Muscle layer of colon (tissue), 2 donors: ENCODE measurements at regions not wholly inside any gene's neighbourhood (a gene's known extent, or its start where the extent isn't known, plus 50 kb on each side); places are given as distances from the start of the nearest gene placed in this dataset.

Source experiments
- H3K27ac ChIP-seq: one replicate; pipeline ENCODE4 v1.7.0; 2013; ENCODE audit warnings: low read depth, mild to moderate bottlenecking, low read length, moderate library complexity
- H3K27me3 ChIP-seq, 2 donors: one replicate each; pipeline ENCODE4 v1.7.0; 2013; ENCODE audit warnings: low read length in 2 of 2, mild to moderate bottlenecking in 2 of 2; ENCODE audit not compliant: insufficient read depth in 2 of 2, control insufficient read depth in 1 of 2
- H3K36me3 ChIP-seq: one replicate; pipeline ENCODE4 v1.7.0; 2013; ENCODE audit warnings: mild to moderate bottlenecking, low read length; ENCODE audit not compliant: insufficient read depth
- H3K4me1 ChIP-seq: one replicate; pipeline ENCODE4 v1.7.0; 2013; ENCODE audit warnings: mild to moderate bottlenecking, low read length; ENCODE audit not compliant: insufficient read depth
- H3K4me3 ChIP-seq, 2 donors: one replicate each; pipeline ENCODE4 v1.7.0; 2013; ENCODE audit warnings: low read length in 2 of 2, low read depth in 1 of 2, mild to moderate bottlenecking in 1 of 2, moderate library complexity in 1 of 2
- H3K9ac ChIP-seq: one replicate; pipeline ENCODE4 v1.7.0; 2013; ENCODE audit warnings: low read length
- H3K9me3 ChIP-seq: one replicate; pipeline ENCODE4 v1.7.0; 2013; ENCODE audit warnings: mild to moderate bottlenecking, low read length
- donor health status: abdominal sarcoma.
- donor health status: Adenocarcinoma of cecum.

GRCh38 chr6:14271789-14272736, 154.5 kb downstream of the CD83 start:
- no peak overlapping the region for H3K27ac ChIP-seq
- no peaks in the 10 kb centered on the region for H3K27me3 ChIP-seq

GRCh38 chr6:14272737-14273085, 155.1 kb downstream of the CD83 start:
- Histone ChIP-seq H3K4me3 (no peak overlapping the region), H3K27ac (no peak overlapping the region), H3K27me3 (no peaks in the 10 kb centered on the region), H3K36me3 (no peaks in the 10 kb centered on the region), H3K9me3 (no peaks in the 10 kb centered on the region), H3K4me1 (peaks cover 18% of the 10 kb centered on the region), H3K9ac (no peak overlapping the region)

More at GRCh38 chr6:14271789-14272736, 154.5 kb downstream of the CD83 start:
- H3K9me3 ChIP-seq: no peaks in the 10 kb centered on the region
- H3K4me3 ChIP-seq: no peak overlapping the region
- H3K9ac ChIP-seq: no peak overlapping the region
- H3K36me3 ChIP-seq: no peaks in the 10 kb centered on the region
- peaks cover 18% of the 10 kb centered on the region for H3K4me1 ChIP-seq

GRCh38 chr6:14273191-14273590, 155.6 kb downstream of the CD83 start:
- Histone ChIP-seq H3K4me3 (no peak overlapping the region), H3K27ac (no peak overlapping the region), H3K9me3 (no peaks in the 10 kb centered on the region), H3K36me3 (no peaks in the 10 kb centered on the region), H3K4me1 (peaks cover 18% of the 10 kb centered on the region), H3K9ac (no peak overlapping the region), H3K27me3 (no peaks in the 10 kb centered on the region)

- no peaks in the 10 kb centered on the region for H3K27me3 ChIP-seq
- no peaks in the 10 kb centered on the region for H3K9me3 ChIP-seq
- H3K4me3 ChIP-seq: no peak overlapping the region
- no peaks in the 10 kb centered on the region for H3K36me3 ChIP-seq
- no peak overlapping the region for H3K27ac ChIP-seq
- no peak overlapping the region for H3K9ac ChIP-seq
- H3K4me1 ChIP-seq: peaks cover 18% of the 10 kb centered on the region
Measured at GRCh38 chr6:14274016-14274415, 156.4 kb downstream of the CD83 start.

- no peaks in the 10 kb centered on the region for H3K9me3 ChIP-seq
- no peaks in the 10 kb centered on the region for H3K27me3 ChIP-seq
- H3K4me3 ChIP-seq: no peak overlapping the region
- peaks cover 18% of the 10 kb centered on the region for H3K4me1 ChIP-seq
- H3K36me3 ChIP-seq: no peaks in the 10 kb centered on the region
- no peak overlapping the region for H3K9ac ChIP-seq
- no peak overlapping the region for H3K27ac ChIP-seq
Measured at GRCh38 chr6:14274546-14275492, 157.2 kb downstream of the CD83 start.

- H3K27me3 ChIP-seq: no peaks in the 10 kb centered on the region
- no peaks in the 10 kb centered on the region for H3K36me3 ChIP-seq
- peaks cover 18% of the 10 kb centered on the region for H3K4me1 ChIP-seq
- H3K4me3 ChIP-seq: no peak overlapping the region
- no peak overlapping the region for H3K27ac ChIP-seq
- H3K9me3 ChIP-seq: no peaks in the 10 kb centered on the region
- H3K9ac ChIP-seq: no peak overlapping the region
Measured at GRCh38 chr6:14275493-14275851, 157.9 kb downstream of the CD83 start.

- H3K27ac ChIP-seq: no peak overlapping the region
- H3K36me3 ChIP-seq: no peaks in the 10 kb centered on the region
- no peaks in the 10 kb centered on the region for H3K27me3 ChIP-seq
- peaks cover 18% of the 10 kb centered on the region for H3K4me1 ChIP-seq
- H3K4me3 ChIP-seq: no peak overlapping the region
- no peaks in the 10 kb centered on the region for H3K9me3 ChIP-seq
- H3K9ac ChIP-seq: no peak overlapping the region
Measured at GRCh38 chr6:14276071-14276470, 158.5 kb downstream of the CD83 start.

- Histone ChIP-seq H3K4me3 (no peak overlapping the region), H3K27ac (no peak overlapping the region)
Measured at GRCh38 chr6:14276667-14277404, 159.3 kb downstream of the CD83 start.

GRCh38 chr6:14277405-14277930, 159.9 kb downstream of the CD83 start:
- H3K9me3 ChIP-seq: no peaks in the 10 kb centered on the region
- H3K9ac ChIP-seq: no peak overlapping the region
- H3K27ac ChIP-seq: no peak overlapping the region
- H3K4me3 ChIP-seq: no peak overlapping the region
- peaks cover 18% of the 10 kb centered on the region for H3K4me1 ChIP-seq
- no peaks in the 10 kb centered on the region for H3K36me3 ChIP-seq
- H3K27me3 ChIP-seq: no peaks in the 10 kb centered on the region

More at GRCh38 chr6:14276667-14277404, 159.3 kb downstream of the CD83 start:
- Histone ChIP-seq H3K9ac (no peak overlapping the region), H3K4me1 (peaks cover 18% of the 10 kb centered on the region), H3K36me3 (no peaks in the 10 kb centered on the region), H3K9me3 (no peaks in the 10 kb centered on the region), H3K27me3 (no peaks in the 10 kb centered on the region)

- H3K4me1 ChIP-seq: peaks cover 18% of the 10 kb centered on the region
- no peak overlapping the region for H3K9ac ChIP-seq
- H3K27me3 ChIP-seq: no peaks in the 10 kb centered on the region
- no peak overlapping the region for H3K27ac ChIP-seq
- H3K36me3 ChIP-seq: no peaks in the 10 kb centered on the region
- H3K4me3 ChIP-seq: no peak overlapping the region
- no peaks in the 10 kb centered on the region for H3K9me3 ChIP-seq
Measured at GRCh38 chr6:14278006-14278405, 160.4 kb downstream of the CD83 start.

- Histone ChIP-seq H3K9me3 (no peaks in the 10 kb centered on the region), H3K4me1 (peaks cover 18% of the 10 kb centered on the region), H3K9ac (no peak overlapping the region), H3K36me3 (no peaks in the 10 kb centered on the region), H3K4me3 (no peak overlapping the region), H3K27ac (no peak overlapping the region), H3K27me3 (no peaks in the 10 kb centered on the region)
Measured at GRCh38 chr6:14278446-14278845, 160.9 kb downstream of the CD83 start.
